HG03045 (cell line): ENCODE measurements at regions not wholly inside any gene's neighbourhood (a gene's known extent, or its start where the extent isn't known, plus 50 kb on each side); places are given as distances from the start of the nearest gene placed in this dataset.

ENCODE experiments used
- ATAC-seq: cut with Tn5 transposase; IDR thresholded peaks from one replicate; pipeline ENCODE4 v1.9.1; 2021; ENCODE audit warnings: mild to moderate bottlenecking, moderate library complexity; ENCODE audit not compliant: unreplicated experiment

DNA sequence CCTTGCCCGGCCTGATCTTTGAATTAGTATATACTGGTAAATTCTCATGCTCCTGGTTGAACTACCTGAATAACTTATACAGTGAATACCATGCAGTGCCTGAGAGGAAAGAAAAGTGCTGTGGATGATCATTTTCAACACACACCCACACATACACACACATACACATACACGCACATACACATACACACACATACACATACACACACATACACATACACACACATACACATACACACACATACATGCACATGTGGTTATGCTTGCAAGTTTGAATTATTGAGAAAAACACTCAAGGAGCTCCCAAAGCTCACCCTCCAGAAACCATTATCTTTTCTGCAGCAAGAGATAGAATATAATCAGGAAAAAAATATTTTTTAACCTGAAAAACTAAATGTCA, 366.9 kb upstream of the RASGEF1B start:
- ATAC-seq, result no peak

- ATAC-seq, result no peak
These were observed 365.0 kb upstream of the RASGEF1B start for GRCh38 chr4:81836716-81837115.

DNA sequence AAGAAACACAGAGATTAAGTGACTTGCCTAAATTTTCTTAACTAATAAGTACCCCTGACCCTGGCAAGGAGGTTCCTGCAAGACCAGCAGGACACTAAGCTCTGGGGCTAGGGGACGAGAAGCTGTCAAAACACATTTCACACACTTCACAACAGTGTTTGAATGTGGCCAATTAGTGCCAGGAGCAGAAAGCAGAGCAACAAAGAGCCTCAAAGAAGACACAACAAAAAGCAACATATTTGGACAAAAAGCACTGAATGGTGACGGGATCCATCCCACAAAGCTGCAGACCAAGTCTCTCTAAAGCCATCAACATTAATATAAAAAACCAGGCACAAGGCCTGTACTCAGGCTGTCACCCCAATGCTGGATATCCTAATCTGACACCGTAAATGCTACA, 361.9 kb upstream of the RASGEF1B start:
- ATAC-seq, result no peak

DNA sequence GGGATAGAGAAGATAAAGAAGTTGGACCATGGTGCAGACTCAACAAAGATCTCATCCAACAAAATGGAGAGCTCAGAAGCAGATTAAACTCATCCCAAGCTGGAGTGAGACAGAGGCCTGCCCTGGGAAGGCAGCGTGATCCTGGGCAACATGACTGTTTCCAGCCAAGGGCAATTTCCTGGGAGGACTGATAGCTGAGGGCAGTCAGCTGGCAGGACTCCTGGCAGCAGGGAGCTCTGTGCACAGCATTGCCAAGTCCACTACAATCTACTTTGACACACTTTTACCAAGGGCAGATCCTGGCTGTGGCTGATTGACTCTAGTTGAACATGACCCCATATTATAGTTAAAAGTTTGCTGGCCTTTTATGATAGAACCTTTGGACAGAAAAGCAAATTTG, 357.3 kb upstream of the RASGEF1B start:
- no peak for ATAC-seq

DNA sequence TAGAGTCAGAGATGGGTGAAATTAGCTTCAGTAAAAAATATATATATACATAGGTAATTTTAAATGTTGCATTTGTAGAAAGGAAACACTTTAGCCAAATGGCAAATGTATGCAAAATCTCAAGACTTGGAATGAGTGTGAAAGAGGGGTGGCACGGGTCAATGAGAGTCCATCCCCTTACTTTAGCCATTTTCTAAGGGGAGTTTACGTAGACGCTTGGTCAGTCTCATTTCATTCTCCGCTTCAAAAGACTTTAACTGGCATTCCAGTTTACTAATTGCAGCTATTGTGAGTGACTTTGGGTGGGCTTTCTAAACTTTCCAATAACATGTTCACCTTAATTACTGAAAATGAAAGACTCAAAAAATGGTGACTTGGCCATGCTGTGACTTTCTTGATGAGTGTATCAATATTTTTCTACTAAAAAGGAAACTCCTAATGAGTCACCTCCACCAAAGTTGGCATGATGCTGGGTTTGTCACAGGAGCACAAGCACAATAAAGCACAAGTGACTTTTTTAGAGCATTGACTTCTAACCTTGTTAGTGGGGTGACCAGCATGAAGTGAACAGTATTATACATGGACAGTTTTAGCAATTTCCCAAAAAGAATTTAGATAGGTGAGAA, 356.0 kb upstream of the RASGEF1B start:
- ATAC-seq, result peak; percentile 91

GRCh38 chr4:81826817-81827424, 355.2 kb upstream of the RASGEF1B start:
- no peak for ATAC-seq

- ATAC-seq, result no peak
These were observed 354.6 kb upstream of the RASGEF1B start for GRCh38 chr4:81826335-81826734.

GRCh38 chr4:81818385-81818920, 346.7 kb upstream of the RASGEF1B start:
- no peak for ATAC-seq

DNA sequence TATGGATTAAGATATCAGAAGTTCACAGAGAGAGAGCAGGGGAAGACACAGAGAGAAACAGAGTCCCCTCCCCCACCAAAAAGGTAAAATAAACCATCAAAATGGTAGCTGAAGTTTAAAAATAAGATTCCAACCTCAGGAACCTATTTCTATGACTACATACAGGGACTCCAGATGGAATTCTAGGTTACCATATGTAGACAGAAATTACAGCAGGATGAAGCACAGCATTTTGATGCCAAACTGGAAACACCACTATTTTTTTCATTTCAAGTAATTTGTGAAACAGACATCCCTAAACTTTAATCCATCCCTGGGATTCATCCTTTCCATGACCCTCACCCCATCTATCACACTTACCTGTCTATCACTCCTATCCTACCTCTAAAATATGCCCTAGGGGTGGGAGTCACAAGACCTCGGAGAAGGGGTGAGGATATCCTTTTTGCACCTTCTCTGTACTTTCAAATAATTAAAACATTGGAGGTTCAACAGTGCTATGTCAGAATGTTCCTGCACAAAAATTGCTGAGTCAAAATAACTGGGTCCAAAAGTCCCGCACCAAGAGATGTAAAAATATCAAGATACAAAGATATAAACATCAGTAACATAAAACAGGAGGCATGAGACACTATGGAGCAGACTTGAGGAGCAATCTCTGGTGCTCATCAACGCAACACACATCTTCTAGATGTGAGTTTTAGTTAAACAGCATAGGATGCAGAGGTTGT, 344.5 kb upstream of the RASGEF1B start:
- ATAC-seq, result no peak

GRCh38 chr4:81814987-81815541, 343.4 kb upstream of the RASGEF1B start:
- ATAC-seq, result no peak

- ATAC-seq, result no peak
These were observed 340.0 kb upstream of the RASGEF1B start for GRCh38 chr4:81811562-81812293.

- ATAC-seq, result no peak
These were observed 336.4 kb upstream of the RASGEF1B start for GRCh38 chr4:81808011-81808672.

GRCh38 chr4:81807386-81807785, 335.7 kb upstream of the RASGEF1B start:
- no peak for ATAC-seq

- no peak for ATAC-seq
These were observed 334.8 kb upstream of the RASGEF1B start for GRCh38 chr4:81806485-81806884.

DNA sequence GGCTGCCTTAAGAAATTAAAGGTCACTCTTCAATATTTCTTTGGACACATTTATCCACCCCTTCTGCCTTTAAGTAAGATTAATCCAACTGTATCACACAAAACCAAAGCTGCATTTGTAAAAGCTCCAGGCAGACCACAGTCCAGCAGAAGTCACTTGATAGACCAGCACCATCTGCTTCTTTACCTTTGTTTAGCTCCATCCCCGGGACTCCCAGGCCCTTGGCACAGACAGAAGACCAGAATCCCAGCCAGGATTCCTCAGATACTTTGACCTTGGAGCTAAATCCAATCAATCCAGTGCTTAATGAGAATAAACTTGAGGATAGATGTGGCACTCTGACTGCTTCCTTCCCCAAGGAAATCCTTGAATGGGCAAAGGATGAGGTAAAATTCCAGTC, 333.1 kb upstream of the RASGEF1B start:
- ATAC-seq, result no peak

- ATAC-seq, result no peak
These were observed 330.7 kb upstream of the RASGEF1B start for GRCh38 chr4:81802285-81802846.

DNA sequence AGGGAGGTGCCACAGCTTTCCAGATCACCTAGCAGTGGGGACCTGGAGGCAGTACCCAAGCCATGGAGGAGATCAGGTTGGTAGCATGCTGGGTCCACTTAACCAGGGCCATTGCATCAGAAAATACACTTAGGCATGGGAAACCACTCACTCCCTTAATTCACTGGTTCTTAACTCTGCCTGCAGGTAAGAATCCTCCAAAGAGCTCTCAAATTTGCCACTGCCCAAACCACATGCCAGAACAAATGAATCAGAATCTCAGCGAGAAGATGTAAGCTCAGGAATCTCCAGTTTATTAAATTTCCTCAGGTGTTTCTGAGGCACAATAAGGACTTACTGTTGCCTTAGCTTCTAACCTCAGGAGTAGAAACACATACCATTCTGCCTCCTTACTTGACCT, 327.7 kb upstream of the RASGEF1B start:
- ATAC-seq, result no peak

- peak; percentile 66 for ATAC-seq
These were observed 325.3 kb upstream of the RASGEF1B start for GRCh38 chr4:81796790-81797528.

- no peak for ATAC-seq
These were observed 320.8 kb upstream of the RASGEF1B start for GRCh38 chr4:81792521-81792920.
